ENCODE measurements at regions not wholly inside any gene's neighbourhood (a gene's known extent, or its start where the extent isn't known, plus 50 kb on each side); places are given as distances from the start of the nearest gene placed in this dataset.

- TF ChIP-seq, protein P1, sequence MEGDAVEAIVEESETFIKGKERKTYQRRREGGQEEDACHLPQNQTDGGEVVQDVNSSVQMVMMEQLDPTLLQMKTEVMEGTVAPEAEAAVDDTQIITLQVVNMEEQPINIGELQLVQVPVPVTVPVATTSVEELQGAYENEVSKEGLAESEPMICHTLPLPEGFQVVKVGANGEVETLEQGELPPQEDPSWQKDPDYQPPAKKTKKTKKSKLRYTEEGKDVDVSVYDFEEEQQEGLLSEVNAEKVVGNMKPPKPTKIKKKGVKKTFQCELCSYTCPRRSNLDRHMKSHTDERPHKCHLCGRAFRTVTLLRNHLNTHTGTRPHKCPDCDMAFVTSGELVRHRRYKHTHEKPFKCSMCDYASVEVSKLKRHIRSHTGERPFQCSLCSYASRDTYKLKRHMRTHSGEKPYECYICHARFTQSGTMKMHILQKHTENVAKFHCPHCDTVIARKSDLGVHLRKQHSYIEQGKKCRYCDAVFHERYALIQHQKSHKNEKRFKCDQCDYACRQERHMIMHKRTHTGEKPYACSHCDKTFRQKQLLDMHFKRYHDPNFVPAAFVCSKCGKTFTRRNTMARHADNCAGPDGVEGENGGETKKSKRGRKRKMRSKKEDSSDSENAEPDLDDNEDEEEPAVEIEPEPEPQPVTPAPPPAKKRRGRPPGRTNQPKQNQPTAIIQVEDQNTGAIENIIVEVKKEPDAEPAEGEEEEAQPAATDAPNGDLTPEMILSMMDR (IDR thresholded peaks at IDR 0.05): no peak
- TF ChIP-seq POLR2A (IDR thresholded peaks at IDR 0.05): no peak
These were observed 259.7 kb upstream of the TUT7 start for GRCh38 chr9:86613943-86614342.
